HG03571 (cell line): ENCODE measurements at regions not wholly inside any gene's neighbourhood (a gene's known extent, or its start where the extent isn't known, plus 50 kb on each side); places are given as distances from the start of the nearest gene placed in this dataset.

ENCODE experiments used
- ATAC-seq: cut with Tn5 transposase; IDR thresholded peaks from one replicate; pipeline ENCODE4 v1.9.1; 2021; ENCODE audit not compliant: unreplicated experiment

GRCh38 chr2:45301307-45302277, 292.3 kb upstream of the SIX2 start:
- no peak for ATAC-seq

GRCh38 chr2:45300026-45300750, 290.9 kb upstream of the SIX2 start:
- no peak for ATAC-seq

- no peak for ATAC-seq
Observed at GRCh38 chr2:45299361-45299760, 290.1 kb upstream of the SIX2 start.

- no peak for ATAC-seq
Observed at GRCh38 chr2:45293182-45293581, 283.9 kb upstream of the SIX2 start.

- ATAC-seq, result no peak
Observed at GRCh38 chr2:45291296-45291701, 282.0 kb upstream of the SIX2 start.

- no peak for ATAC-seq
Observed at GRCh38 chr2:45289997-45290709, 280.9 kb upstream of the SIX2 start.

- ATAC-seq, result no peak
Observed at GRCh38 chr2:45288532-45289417, 279.5 kb upstream of the SIX2 start.

- ATAC-seq, result no peak
Observed at GRCh38 chr2:45287045-45287444, 277.8 kb upstream of the SIX2 start.

GRCh38 chr2:45285771-45286390, 276.6 kb upstream of the SIX2 start:
- no peak for ATAC-seq

GRCh38 chr2:45285311-45285710, 276.1 kb upstream of the SIX2 start:
- ATAC-seq, result no peak

- no peak for ATAC-seq
Observed at GRCh38 chr2:45284621-45284995, 275.4 kb upstream of the SIX2 start.

GRCh38 chr2:45283764-45284620, 274.7 kb upstream of the SIX2 start:
- no peak for ATAC-seq

- ATAC-seq, result no peak
Observed at GRCh38 chr2:45282646-45283045, 273.4 kb upstream of the SIX2 start.

- no peak for ATAC-seq
Observed at GRCh38 chr2:45281311-45281710, 272.1 kb upstream of the SIX2 start.

- ATAC-seq, result no peak
Observed at GRCh38 chr2:45280794-45281193, 271.5 kb upstream of the SIX2 start.

GRCh38 chr2:45279356-45279755, 270.1 kb upstream of the SIX2 start:
- no peak for ATAC-seq

- ATAC-seq, result no peak
Observed at GRCh38 chr2:45278365-45279078, 269.3 kb upstream of the SIX2 start.

- ATAC-seq, result no peak
Observed at GRCh38 chr2:45276914-45277313, 267.7 kb upstream of the SIX2 start.

GRCh38 chr2:45275806-45276205, 266.6 kb upstream of the SIX2 start:
- no peak for ATAC-seq
